WTC11 (cell line): ENCODE measurements at regions not wholly inside any gene's neighbourhood (a gene's known extent, or its start where the extent isn't known, plus 50 kb on each side); places are given as distances from the start of the nearest gene placed in this dataset.

Source experiments
- MXD4 ChIP-seq: fragments of 250-450 bp; sonication (Bioruptor Pico); IDR thresholded peaks from 2 replicates; pipeline ENCODE4 v1.8.0; 2021; ENCODE audit warnings: mild to moderate bottlenecking, moderate library complexity, borderline replicate concordance
- TCF7 ChIP-seq: sonication (generic); formaldehyde crosslinking; IDR thresholded peaks from 2 replicates; pipeline ENCODE4 v1.8.0; 2022; ENCODE audit warnings: mild to moderate bottlenecking, low read depth, missing genetic modification reagents, moderate library complexity
- TEAD4 ChIP-seq: sonication (generic); formaldehyde crosslinking; IDR thresholded peaks from 2 replicates; pipeline ENCODE4 v1.8.0; 2022; ENCODE audit warnings: mild to moderate bottlenecking, missing genetic modification reagents
- ZBTB21 ChIP-seq: sonication (generic); formaldehyde crosslinking; IDR thresholded peaks from 2 replicates; pipeline ENCODE4 v1.8.1; 2023; ENCODE audit warnings: mild to moderate bottlenecking, missing genetic modification reagents, borderline replicate concordance
- ZNF138 ChIP-seq: sonication (generic); formaldehyde crosslinking; conservative IDR thresholded peaks from 2 replicates; pipeline ENCODE4 v1.8.1; 2022; ENCODE audit warnings: mild to moderate bottlenecking, moderate library complexity, missing genetic modification reagents
- TF ChIP-seq, protein P1 (sequence below): fragments of 200-600 bp; IDR thresholded peaks from 2 replicates; pipeline ENCODE4 v1.8.0; 2022; ENCODE audit warnings: antibody characterized with exemption
- TF ChIP-seq, protein P2 (sequence below): sonication (generic); formaldehyde crosslinking; IDR thresholded peaks from 2 replicates; pipeline ENCODE4 v1.8.1; 2023; ENCODE audit warnings: mild to moderate bottlenecking, missing genetic modification reagents, borderline replicate concordance
- TF ChIP-seq, protein P3 (sequence below): sonication (generic); formaldehyde crosslinking; IDR thresholded peaks from 2 replicates; pipeline ENCODE4 v1.8.0; 2022; ENCODE audit warnings: mild to moderate bottlenecking, missing genetic modification reagents

DNA sequence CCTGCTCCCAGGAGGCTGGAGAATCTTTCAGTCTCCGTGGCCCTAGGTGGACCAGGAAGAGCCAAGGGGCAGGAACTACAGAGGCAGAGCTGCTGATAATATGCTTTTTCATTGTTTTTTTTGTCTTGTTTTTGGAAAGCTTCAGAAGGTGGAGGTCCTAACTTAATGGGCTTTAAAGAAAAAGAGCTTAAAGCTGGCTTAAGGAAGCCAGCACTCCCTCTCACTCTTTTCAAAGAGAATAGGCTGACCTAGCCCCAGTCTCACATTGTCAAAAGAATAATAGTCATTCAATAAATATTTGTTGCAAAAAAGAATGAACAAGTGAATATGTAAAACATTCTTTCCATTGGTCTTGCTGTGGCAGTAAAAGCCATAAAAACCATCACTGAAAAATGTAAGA, 61.0 kb upstream of the RRP15 start:
- TF ChIP-seq, protein P1, sequence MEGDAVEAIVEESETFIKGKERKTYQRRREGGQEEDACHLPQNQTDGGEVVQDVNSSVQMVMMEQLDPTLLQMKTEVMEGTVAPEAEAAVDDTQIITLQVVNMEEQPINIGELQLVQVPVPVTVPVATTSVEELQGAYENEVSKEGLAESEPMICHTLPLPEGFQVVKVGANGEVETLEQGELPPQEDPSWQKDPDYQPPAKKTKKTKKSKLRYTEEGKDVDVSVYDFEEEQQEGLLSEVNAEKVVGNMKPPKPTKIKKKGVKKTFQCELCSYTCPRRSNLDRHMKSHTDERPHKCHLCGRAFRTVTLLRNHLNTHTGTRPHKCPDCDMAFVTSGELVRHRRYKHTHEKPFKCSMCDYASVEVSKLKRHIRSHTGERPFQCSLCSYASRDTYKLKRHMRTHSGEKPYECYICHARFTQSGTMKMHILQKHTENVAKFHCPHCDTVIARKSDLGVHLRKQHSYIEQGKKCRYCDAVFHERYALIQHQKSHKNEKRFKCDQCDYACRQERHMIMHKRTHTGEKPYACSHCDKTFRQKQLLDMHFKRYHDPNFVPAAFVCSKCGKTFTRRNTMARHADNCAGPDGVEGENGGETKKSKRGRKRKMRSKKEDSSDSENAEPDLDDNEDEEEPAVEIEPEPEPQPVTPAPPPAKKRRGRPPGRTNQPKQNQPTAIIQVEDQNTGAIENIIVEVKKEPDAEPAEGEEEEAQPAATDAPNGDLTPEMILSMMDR, result no peak
- no peak for TF ChIP-seq ZBTB21 (CRISPR knock-in tag)
- TF ChIP-seq MXD4, result no peak
- no peak for TF ChIP-seq TEAD4 (CRISPR knock-in tag)
- no peak for TF ChIP-seq ZNF138 (CRISPR knock-in tag)
- TF ChIP-seq, protein P2, sequence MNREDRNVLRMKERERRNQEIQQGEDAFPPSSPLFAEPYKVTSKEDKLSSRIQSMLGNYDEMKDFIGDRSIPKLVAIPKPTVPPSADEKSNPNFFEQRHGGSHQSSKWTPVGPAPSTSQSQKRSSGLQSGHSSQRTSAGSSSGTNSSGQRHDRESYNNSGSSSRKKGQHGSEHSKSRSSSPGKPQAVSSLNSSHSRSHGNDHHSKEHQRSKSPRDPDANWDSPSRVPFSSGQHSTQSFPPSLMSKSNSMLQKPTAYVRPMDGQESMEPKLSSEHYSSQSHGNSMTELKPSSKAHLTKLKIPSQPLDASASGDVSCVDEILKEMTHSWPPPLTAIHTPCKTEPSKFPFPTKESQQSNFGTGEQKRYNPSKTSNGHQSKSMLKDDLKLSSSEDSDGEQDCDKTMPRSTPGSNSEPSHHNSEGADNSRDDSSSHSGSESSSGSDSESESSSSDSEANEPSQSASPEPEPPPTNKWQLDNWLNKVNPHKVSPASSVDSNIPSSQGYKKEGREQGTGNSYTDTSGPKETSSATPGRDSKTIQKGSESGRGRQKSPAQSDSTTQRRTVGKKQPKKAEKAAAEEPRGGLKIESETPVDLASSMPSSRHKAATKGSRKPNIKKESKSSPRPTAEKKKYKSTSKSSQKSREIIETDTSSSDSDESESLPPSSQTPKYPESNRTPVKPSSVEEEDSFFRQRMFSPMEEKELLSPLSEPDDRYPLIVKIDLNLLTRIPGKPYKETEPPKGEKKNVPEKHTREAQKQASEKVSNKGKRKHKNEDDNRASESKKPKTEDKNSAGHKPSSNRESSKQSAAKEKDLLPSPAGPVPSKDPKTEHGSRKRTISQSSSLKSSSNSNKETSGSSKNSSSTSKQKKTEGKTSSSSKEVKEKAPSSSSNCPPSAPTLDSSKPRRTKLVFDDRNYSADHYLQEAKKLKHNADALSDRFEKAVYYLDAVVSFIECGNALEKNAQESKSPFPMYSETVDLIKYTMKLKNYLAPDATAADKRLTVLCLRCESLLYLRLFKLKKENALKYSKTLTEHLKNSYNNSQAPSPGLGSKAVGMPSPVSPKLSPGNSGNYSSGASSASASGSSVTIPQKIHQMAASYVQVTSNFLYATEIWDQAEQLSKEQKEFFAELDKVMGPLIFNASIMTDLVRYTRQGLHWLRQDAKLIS (CRISPR knock-in tag), result no peak
- TF ChIP-seq, protein P3, sequence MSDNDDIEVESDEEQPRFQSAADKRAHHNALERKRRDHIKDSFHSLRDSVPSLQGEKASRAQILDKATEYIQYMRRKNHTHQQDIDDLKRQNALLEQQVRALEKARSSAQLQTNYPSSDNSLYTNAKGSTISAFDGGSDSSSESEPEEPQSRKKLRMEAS (CRISPR knock-in tag), result no peak
- no peak for TF ChIP-seq TCF7
